ENCODE measurements at regions not wholly inside any gene's neighbourhood (a gene's known extent, or its start where the extent isn't known, plus 50 kb on each side); places are given as distances from the start of the nearest gene placed in this dataset.

- peaks cover 3% of the 10 kb centered on the region for H3K9me3 Mint-ChIP-seq
- DNase-seq: no peak
- no peaks in the 10 kb centered on the region for H3K4me1 Mint-ChIP-seq (ENCODE audit: low read depth)
- H3K4me3 Mint-ChIP-seq: no peak overlapping the region
- H3K27me3 Mint-ChIP-seq: no peaks in the 10 kb centered on the region
- no peak overlapping the region for H3K27ac Mint-ChIP-seq
- CTCF ChIA-PET: no interaction called here
- intact Hi-C loops (cut with micrococcal nuclease): no loop called here
- POLR2A ChIA-PET: no interaction called here
- H3K36me3 Mint-ChIP-seq: no peaks in the 10 kb centered on the region
Observed at GRCh38 chr13:57925250-57925649, 293.7 kb downstream of the PCDH17 start.

- ChIA-PET CTCF (no interaction called here), POLR2A (no interaction called here)
- H3K36me3 Mint-ChIP-seq: no peaks in the 10 kb centered on the region
- H3K4me3 Mint-ChIP-seq: no peak overlapping the region
- intact Hi-C loops (cut with micrococcal nuclease): no loop called here
- H3K9me3 Mint-ChIP-seq: peaks cover 3% of the 10 kb centered on the region
- no peaks in the 10 kb centered on the region for H3K4me1 Mint-ChIP-seq (ENCODE audit: low read depth)
- H3K27me3 Mint-ChIP-seq: no peaks in the 10 kb centered on the region
- H3K27ac Mint-ChIP-seq: no peak overlapping the region
- DNase-seq: no peak
Observed at GRCh38 chr13:57925751-57926150, 294.2 kb downstream of the PCDH17 start.

GRCh38 chr13:57932061-57932460, 300.5 kb downstream of the PCDH17 start:
- ChIA-PET CTCF (no interaction called here), POLR2A (no interaction called here)
- DNase-seq: no peak
- H3K4me1 Mint-ChIP-seq (ENCODE audit: low read depth): no peaks in the 10 kb centered on the region
- intact Hi-C loops (cut with micrococcal nuclease): no loop called here
- no peak overlapping the region for H3K27ac Mint-ChIP-seq
- H3K36me3 Mint-ChIP-seq: no peaks in the 10 kb centered on the region
- H3K27me3 Mint-ChIP-seq: no peaks in the 10 kb centered on the region
- H3K9me3 Mint-ChIP-seq: peaks cover 6% of the 10 kb centered on the region
- no peak overlapping the region for H3K4me3 Mint-ChIP-seq

GRCh38 chr13:57933606-57934005, 302.1 kb downstream of the PCDH17 start:
- H3K9me3 Mint-ChIP-seq: peaks cover 9% of the 10 kb centered on the region
- no peaks in the 10 kb centered on the region for H3K4me1 Mint-ChIP-seq (ENCODE audit: low read depth)
- no peak overlapping the region for H3K27ac Mint-ChIP-seq
- no peaks in the 10 kb centered on the region for H3K27me3 Mint-ChIP-seq
- no peaks in the 10 kb centered on the region for H3K36me3 Mint-ChIP-seq
- intact Hi-C loops (cut with micrococcal nuclease): no loop called here
- POLR2A ChIA-PET: no interaction called here
- no peak overlapping the region for H3K4me3 Mint-ChIP-seq
- CTCF ChIA-PET: no interaction called here
- DNase-seq: no peak

- Mint-ChIP-seq H3K4me3 (no peak overlapping the region), H3K27me3 (no peaks in the 10 kb centered on the region), H3K27ac (no peak overlapping the region), H3K4me1 (ENCODE audit: low read depth) (no peaks in the 10 kb centered on the region), H3K36me3 (no peaks in the 10 kb centered on the region), H3K9me3 (peaks cover 11% of the 10 kb centered on the region)
- intact Hi-C loops (cut with micrococcal nuclease): no loop called here
- no peak for DNase-seq
- CTCF ChIA-PET: interaction anchor here (0.7 kb wide), 1 partner anchor 303 kb away, joined by 3 read pairs; no protein-coding TSS in a partner anchor
- POLR2A ChIA-PET: no interaction called here
Observed at GRCh38 chr13:57935965-57936364, 304.4 kb downstream of the PCDH17 start.

- H3K4me1 Mint-ChIP-seq (ENCODE audit: low read depth): no peaks in the 10 kb centered on the region
- CTCF ChIA-PET: no interaction called here
- POLR2A ChIA-PET: no interaction called here
- no peaks in the 10 kb centered on the region for H3K36me3 Mint-ChIP-seq
- no peak overlapping the region for H3K4me3 Mint-ChIP-seq
- H3K9me3 Mint-ChIP-seq: peaks cover 18% of the 10 kb centered on the region
- DNase-seq: no peak
- no peaks in the 10 kb centered on the region for H3K27me3 Mint-ChIP-seq
- H3K27ac Mint-ChIP-seq: no peak overlapping the region
- intact Hi-C loops (cut with micrococcal nuclease): no loop called here
Observed at GRCh38 chr13:57946361-57946760, 314.8 kb downstream of the PCDH17 start.

- Mint-ChIP-seq H3K27ac (no peak overlapping the region), H3K9me3 (peaks cover 28% of the 10 kb centered on the region), H3K4me3 (no peak overlapping the region), H3K36me3 (no peaks in the 10 kb centered on the region), H3K4me1 (ENCODE audit: low read depth) (no peaks in the 10 kb centered on the region), H3K27me3 (no peaks in the 10 kb centered on the region)
- DNase-seq: no peak
- ChIA-PET POLR2A (interaction anchor here (0.6 kb wide), 1 partner anchor 11 kb away, joined by 3 read pairs; no protein-coding TSS in a partner anchor), CTCF (no interaction called here)
- intact Hi-C loops (cut with micrococcal nuclease): no loop called here
Observed at GRCh38 chr13:57948884-57949283, 317.3 kb downstream of the PCDH17 start.

- H3K4me3 Mint-ChIP-seq: no peak overlapping the region
- H3K4me1 Mint-ChIP-seq (ENCODE audit: low read depth): no peaks in the 10 kb centered on the region
- H3K27me3 Mint-ChIP-seq: no peaks in the 10 kb centered on the region
- H3K9me3 Mint-ChIP-seq: peaks cover 34% of the 10 kb centered on the region
- H3K27ac Mint-ChIP-seq: no peak overlapping the region
- DNase-seq: no peak
- no peaks in the 10 kb centered on the region for H3K36me3 Mint-ChIP-seq
- CTCF ChIA-PET: no interaction called here
- POLR2A ChIA-PET: no interaction called here
- intact Hi-C loops (cut with micrococcal nuclease): no loop called here
Observed at GRCh38 chr13:57969951-57970350, 338.4 kb downstream of the PCDH17 start.

- Mint-ChIP-seq H3K36me3 (no peaks in the 10 kb centered on the region), H3K27ac (no peak overlapping the region), H3K9me3 (peaks cover 30% of the 10 kb centered on the region), H3K4me1 (ENCODE audit: low read depth) (no peaks in the 10 kb centered on the region), H3K27me3 (no peaks in the 10 kb centered on the region), H3K4me3 (no peak overlapping the region)
- POLR2A ChIA-PET: no interaction called here
- CTCF ChIA-PET: no interaction called here
- DNase-seq: no peak
- intact Hi-C loops (cut with micrococcal nuclease): no loop called here
Observed at GRCh38 chr13:57970404-57970803, 338.9 kb downstream of the PCDH17 start.

- intact Hi-C loops (cut with micrococcal nuclease): no loop called here
- no peaks in the 10 kb centered on the region for H3K4me1 Mint-ChIP-seq (ENCODE audit: low read depth)
- H3K27ac Mint-ChIP-seq: no peak overlapping the region
- CTCF ChIA-PET: no interaction called here
- no peaks in the 10 kb centered on the region for H3K27me3 Mint-ChIP-seq
- H3K36me3 Mint-ChIP-seq: no peaks in the 10 kb centered on the region
- no peak for DNase-seq
- H3K4me3 Mint-ChIP-seq: no peak overlapping the region
- POLR2A ChIA-PET: no interaction called here
- H3K9me3 Mint-ChIP-seq: peaks cover 22% of the 10 kb centered on the region
Observed at GRCh38 chr13:57982782-57983181, 351.2 kb downstream of the PCDH17 start.

- intact Hi-C loops (cut with micrococcal nuclease): no loop called here
Observed at GRCh38 chr13:57988276-57988675, 356.7 kb downstream of the PCDH17 start.

GRCh38 chr13:57991041-57991440, 359.5 kb downstream of the PCDH17 start:
- Mint-ChIP-seq H3K4me3 (no peak overlapping the region), H3K9me3 (peaks cover 18% of the 10 kb centered on the region), H3K4me1 (ENCODE audit: low read depth) (no peaks in the 10 kb centered on the region), H3K36me3 (no peaks in the 10 kb centered on the region), H3K27me3 (no peaks in the 10 kb centered on the region), H3K27ac (no peak overlapping the region)
- ChIA-PET CTCF (no interaction called here), POLR2A (no interaction called here)
- no peak for DNase-seq
- intact Hi-C loops (cut with micrococcal nuclease): no loop called here

More at GRCh38 chr13:57988276-57988675, 356.7 kb downstream of the PCDH17 start:
- Mint-ChIP-seq H3K27me3 (no peaks in the 10 kb centered on the region), H3K4me3 (no peak overlapping the region), H3K27ac (no peak overlapping the region), H3K4me1 (ENCODE audit: low read depth) (no peaks in the 10 kb centered on the region), H3K9me3 (peaks cover 27% of the 10 kb centered on the region), H3K36me3 (no peaks in the 10 kb centered on the region)
- ChIA-PET CTCF (no interaction called here), POLR2A (no interaction called here)
- DNase-seq: no peak

GRCh38 chr13:57992416-57992815, 360.9 kb downstream of the PCDH17 start:
- Mint-ChIP-seq H3K4me1 (ENCODE audit: low read depth) (no peaks in the 10 kb centered on the region), H3K9me3 (peaks cover 13% of the 10 kb centered on the region), H3K27ac (no peak overlapping the region), H3K27me3 (no peaks in the 10 kb centered on the region), H3K4me3 (no peak overlapping the region), H3K36me3 (no peaks in the 10 kb centered on the region)
- CTCF ChIA-PET: no interaction called here
- intact Hi-C loops (cut with micrococcal nuclease): no loop called here
- no peak for DNase-seq
- POLR2A ChIA-PET: no interaction called here

GRCh38 chr13:57996717-57997116, 365.2 kb downstream of the PCDH17 start:
- intact Hi-C loops (cut with micrococcal nuclease): no loop called here
- no peaks in the 10 kb centered on the region for H3K27me3 Mint-ChIP-seq
- POLR2A ChIA-PET: no interaction called here
- no peak for DNase-seq
- no peak overlapping the region for H3K4me3 Mint-ChIP-seq
- CTCF ChIA-PET: no interaction called here
- H3K27ac Mint-ChIP-seq: no peak overlapping the region
- no peaks in the 10 kb centered on the region for H3K4me1 Mint-ChIP-seq (ENCODE audit: low read depth)
- H3K36me3 Mint-ChIP-seq: no peaks in the 10 kb centered on the region
- H3K9me3 Mint-ChIP-seq: peaks cover 26% of the 10 kb centered on the region
